ENCODE measurements at regions not wholly inside any gene's neighbourhood (a gene's known extent, or its start where the extent isn't known, plus 50 kb on each side); places are given as distances from the start of the nearest gene placed in this dataset.

DNA sequence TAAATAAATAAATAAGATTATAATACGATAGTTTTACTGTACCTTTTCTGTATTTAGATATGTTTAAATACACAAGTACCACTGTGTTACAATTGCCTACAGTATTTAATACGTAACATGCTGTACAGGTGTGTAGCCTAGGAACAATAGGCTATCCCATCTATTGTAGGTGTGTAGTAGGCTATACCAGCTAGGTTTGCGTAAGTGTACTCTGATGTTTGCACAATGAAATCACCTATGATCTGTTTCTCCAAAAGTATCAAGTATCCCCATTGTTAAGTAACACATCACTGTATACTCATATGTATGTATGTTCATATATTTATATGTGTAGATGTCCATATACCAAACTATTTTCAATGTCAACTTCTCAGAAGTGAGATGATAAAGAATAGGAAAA, 118.2 kb upstream of the RND3 start:
- ChIA-PET POLR2A (no interaction called here), CTCF (no interaction called here)
- Histone ChIP-seq H3K27ac (ENCODE audit: extremely low read depth, low read depth, low read length) (no peak overlapping the region), H3K4me1 (ENCODE audit: control insufficient read depth, insufficient read depth, low read length) (no peaks in the 10 kb centered on the region), H3K4me3 (ENCODE audit: low read depth, low read length) (no peak overlapping the region), H3K9me3 (ENCODE audit: control insufficient read depth, insufficient read depth, low read depth, low read length) (no peaks in the 10 kb centered on the region), H3K36me3 (ENCODE audit: control insufficient read depth in 2 of 2, insufficient read depth in 1 of 2, low read length in 2 of 2) (no peaks in the 10 kb centered on the region)
- TF ChIP-seq KLF1 (tag by site-specific recombination; IDR thresholded peaks at IDR 0.05) = no peak
- TF ChIP-seq ZNF585B (tag by site-specific recombination; IDR thresholded peaks at IDR 0.05) = no peak
- no peak for TF ChIP-seq ZBTB8A (tag by site-specific recombination; IDR thresholded peaks at IDR 0.05)
- no peak for TF ChIP-seq SP2 (tag by site-specific recombination; IDR thresholded peaks at IDR 0.05)
- TF ChIP-seq ZSCAN16 (tag by site-specific recombination; IDR thresholded peaks at IDR 0.05) = no peak
- TF ChIP-seq, protein P1, sequence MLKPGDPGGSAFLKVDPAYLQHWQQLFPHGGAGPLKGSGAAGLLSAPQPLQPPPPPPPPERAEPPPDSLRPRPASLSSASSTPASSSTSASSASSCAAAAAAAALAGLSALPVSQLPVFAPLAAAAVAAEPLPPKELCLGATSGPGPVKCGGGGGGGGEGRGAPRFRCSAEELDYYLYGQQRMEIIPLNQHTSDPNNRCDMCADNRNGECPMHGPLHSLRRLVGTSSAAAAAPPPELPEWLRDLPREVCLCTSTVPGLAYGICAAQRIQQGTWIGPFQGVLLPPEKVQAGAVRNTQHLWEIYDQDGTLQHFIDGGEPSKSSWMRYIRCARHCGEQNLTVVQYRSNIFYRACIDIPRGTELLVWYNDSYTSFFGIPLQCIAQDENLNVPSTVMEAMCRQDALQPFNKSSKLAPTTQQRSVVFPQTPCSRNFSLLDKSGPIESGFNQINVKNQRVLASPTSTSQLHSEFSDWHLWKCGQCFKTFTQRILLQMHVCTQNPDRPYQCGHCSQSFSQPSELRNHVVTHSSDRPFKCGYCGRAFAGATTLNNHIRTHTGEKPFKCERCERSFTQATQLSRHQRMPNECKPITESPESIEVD (tag by site-specific recombination; IDR thresholded peaks at IDR 0.05) = no peak
- TF ChIP-seq ZNF600 (tag by site-specific recombination; IDR thresholded peaks at IDR 0.05) = no peak
- no peak for TF ChIP-seq ZNF426 (tag by site-specific recombination; IDR thresholded peaks at IDR 0.05)
- TF ChIP-seq GLI2 (tag by site-specific recombination; IDR thresholded peaks at IDR 0.05; ENCODE audit: borderline replicate concordance, low read depth) = no peak
- TF ChIP-seq, protein P2, sequence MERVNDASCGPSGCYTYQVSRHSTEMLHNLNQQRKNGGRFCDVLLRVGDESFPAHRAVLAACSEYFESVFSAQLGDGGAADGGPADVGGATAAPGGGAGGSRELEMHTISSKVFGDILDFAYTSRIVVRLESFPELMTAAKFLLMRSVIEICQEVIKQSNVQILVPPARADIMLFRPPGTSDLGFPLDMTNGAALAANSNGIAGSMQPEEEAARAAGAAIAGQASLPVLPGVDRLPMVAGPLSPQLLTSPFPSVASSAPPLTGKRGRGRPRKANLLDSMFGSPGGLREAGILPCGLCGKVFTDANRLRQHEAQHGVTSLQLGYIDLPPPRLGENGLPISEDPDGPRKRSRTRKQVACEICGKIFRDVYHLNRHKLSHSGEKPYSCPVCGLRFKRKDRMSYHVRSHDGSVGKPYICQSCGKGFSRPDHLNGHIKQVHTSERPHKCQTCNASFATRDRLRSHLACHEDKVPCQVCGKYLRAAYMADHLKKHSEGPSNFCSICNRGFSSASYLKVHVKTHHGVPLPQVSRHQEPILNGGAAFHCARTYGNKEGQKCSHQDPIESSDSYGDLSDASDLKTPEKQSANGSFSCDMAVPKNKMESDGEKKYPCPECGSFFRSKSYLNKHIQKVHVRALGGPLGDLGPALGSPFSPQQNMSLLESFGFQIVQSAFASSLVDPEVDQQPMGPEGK (tag by site-specific recombination; IDR thresholded peaks at IDR 0.05) = no peak
- TF ChIP-seq ZNF707 (tag by site-specific recombination; IDR thresholded peaks at IDR 0.05) = no peak
- TF ChIP-seq ZNF302 (tag by site-specific recombination; IDR thresholded peaks at IDR 0.05; ENCODE audit: low read depth) = no peak
- no peak for TF ChIP-seq ZNF560 (tag by site-specific recombination; IDR thresholded peaks at IDR 0.05; ENCODE audit: borderline replicate concordance)

DNA sequence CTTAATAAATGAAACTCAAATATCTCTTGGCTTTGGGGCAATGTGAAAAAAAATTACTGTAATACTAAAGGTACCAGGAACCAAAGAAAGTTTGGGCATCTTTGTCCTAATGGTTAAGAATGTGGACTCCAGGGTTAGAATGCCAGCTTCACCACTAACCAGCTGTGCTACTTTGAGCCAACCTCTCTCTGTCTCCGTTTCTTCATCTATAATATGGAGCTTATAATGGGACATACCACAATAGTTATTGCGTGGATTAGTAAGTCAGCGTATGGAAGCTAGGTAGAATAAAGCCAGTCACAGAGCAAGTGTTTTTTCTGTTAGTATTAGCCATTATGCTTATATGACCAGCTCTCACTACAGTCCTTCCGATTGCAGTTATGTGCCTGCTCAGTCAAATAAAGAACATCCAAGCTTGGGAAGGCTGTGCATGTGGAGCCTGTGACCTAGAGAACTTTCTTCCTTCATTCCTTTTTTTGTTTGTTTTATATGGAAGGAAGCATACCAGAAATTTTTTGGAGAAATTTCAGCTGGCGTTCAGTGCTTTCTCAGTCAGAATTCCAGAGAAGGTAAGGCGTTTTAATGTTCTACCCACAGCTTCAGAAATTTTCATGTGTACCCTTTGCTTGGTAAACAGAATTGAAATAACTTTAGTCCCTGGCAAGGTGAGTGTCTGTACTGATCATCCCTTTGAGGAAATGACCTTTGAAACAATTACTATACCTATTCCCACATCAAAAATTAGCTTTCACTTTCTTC, 114.0 kb upstream of the RND3 start:
- Histone ChIP-seq H3K4me3 (ENCODE audit: low read depth, low read length) (no peak overlapping the region), H3K4me1 (ENCODE audit: control insufficient read depth, insufficient read depth, low read length) (no peaks in the 10 kb centered on the region), H3K9me3 (ENCODE audit: control insufficient read depth, insufficient read depth, low read depth, low read length) (no peaks in the 10 kb centered on the region), H3K27ac (ENCODE audit: extremely low read depth, low read depth, low read length) (no peak overlapping the region), H3K36me3 (ENCODE audit: control insufficient read depth in 2 of 2, insufficient read depth in 1 of 2, low read length in 2 of 2) (no peaks in the 10 kb centered on the region)
- POLR2A ChIA-PET = no interaction called here
- CTCF ChIA-PET = interaction anchor here (0.5 to 3.3 kb wide), 5 partner anchors 9 to 576 kb away, joined by 3 to 14 read pairs (median 5); no protein-coding TSS in a partner anchor
- TF ChIP-seq ZNF221 (tag by site-specific recombination; IDR thresholded peaks at IDR 0.05; ENCODE audit: borderline replicate concordance) (no peak), ZNF211 (tag by site-specific recombination; IDR thresholded peaks at IDR 0.05; ENCODE audit: low read depth) (no peak), ZNF777 (tag by site-specific recombination; IDR thresholded peaks at IDR 0.05; ENCODE audit: borderline replicate concordance) (no peak), ZNF560 (tag by site-specific recombination; IDR thresholded peaks at IDR 0.05; ENCODE audit: borderline replicate concordance) (no peak), ZNF701 (tag by site-specific recombination; IDR thresholded peaks at IDR 0.05) (no peak), ZSCAN16 (tag by site-specific recombination; IDR thresholded peaks at IDR 0.05) (no peak), ZNF843 (tag by site-specific recombination; IDR thresholded peaks at IDR 0.05) (no peak), ZNF624 (tag by site-specific recombination; IDR thresholded peaks at IDR 0.05) (no peak), ZNF146 (tag by site-specific recombination; IDR thresholded peaks at IDR 0.05) (no peak), ZNF324 (tag by site-specific recombination; IDR thresholded peaks at IDR 0.05) (no peak), SCRT2 (tag by site-specific recombination; IDR thresholded peaks at IDR 0.05) (no peak), ZBTB7A (tag by site-specific recombination; IDR thresholded peaks at IDR 0.05; ENCODE audit: low read depth) (no peak), ZNF660 (tag by site-specific recombination; IDR thresholded peaks at IDR 0.05) (no peak), ZNF394 (tag by site-specific recombination; IDR thresholded peaks at IDR 0.05; ENCODE audit: borderline replicate concordance) (no peak), ZNF366 (tag by site-specific recombination; conservative IDR thresholded peaks at IDR 0.05) (no peak), ZNF747 (tag by site-specific recombination; IDR thresholded peaks at IDR 0.05) (no peak)
- TF ChIP-seq, protein P3, sequence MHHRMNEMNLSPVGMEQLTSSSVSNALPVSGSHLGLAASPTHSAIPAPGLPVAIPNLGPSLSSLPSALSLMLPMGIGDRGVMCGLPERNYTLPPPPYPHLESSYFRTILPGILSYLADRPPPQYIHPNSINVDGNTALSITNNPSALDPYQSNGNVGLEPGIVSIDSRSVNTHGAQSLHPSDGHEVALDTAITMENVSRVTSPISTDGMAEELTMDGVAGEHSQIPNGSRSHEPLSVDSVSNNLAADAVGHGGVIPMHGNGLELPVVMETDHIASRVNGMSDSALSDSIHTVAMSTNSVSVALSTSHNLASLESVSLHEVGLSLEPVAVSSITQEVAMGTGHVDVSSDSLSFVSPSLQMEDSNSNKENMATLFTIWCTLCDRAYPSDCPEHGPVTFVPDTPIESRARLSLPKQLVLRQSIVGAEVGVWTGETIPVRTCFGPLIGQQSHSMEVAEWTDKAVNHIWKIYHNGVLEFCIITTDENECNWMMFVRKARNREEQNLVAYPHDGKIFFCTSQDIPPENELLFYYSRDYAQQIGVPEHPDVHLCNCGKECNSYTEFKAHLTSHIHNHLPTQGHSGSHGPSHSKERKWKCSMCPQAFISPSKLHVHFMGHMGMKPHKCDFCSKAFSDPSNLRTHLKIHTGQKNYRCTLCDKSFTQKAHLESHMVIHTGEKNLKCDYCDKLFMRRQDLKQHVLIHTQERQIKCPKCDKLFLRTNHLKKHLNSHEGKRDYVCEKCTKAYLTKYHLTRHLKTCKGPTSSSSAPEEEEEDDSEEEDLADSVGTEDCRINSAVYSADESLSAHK (tag by site-specific recombination; IDR thresholded peaks at IDR 0.05) = no peak
- TF ChIP-seq, protein P4, sequence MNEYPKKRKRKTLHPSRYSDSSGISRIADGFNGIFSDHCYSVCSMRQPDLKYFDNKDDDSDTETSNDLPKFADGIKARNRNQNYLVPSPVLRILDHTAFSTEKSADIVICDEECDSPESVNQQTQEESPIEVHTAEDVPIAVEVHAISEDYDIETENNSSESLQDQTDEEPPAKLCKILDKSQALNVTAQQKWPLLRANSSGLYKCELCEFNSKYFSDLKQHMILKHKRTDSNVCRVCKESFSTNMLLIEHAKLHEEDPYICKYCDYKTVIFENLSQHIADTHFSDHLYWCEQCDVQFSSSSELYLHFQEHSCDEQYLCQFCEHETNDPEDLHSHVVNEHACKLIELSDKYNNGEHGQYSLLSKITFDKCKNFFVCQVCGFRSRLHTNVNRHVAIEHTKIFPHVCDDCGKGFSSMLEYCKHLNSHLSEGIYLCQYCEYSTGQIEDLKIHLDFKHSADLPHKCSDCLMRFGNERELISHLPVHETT (tag by site-specific recombination; IDR thresholded peaks at IDR 0.05) = no peak

Measured in HEK293 (cell line).